GM18502 (cell line): ENCODE measurements at regions not wholly inside any gene's neighbourhood (a gene's known extent, or its start where the extent isn't known, plus 50 kb on each side); places are given as distances from the start of the nearest gene placed in this dataset.
"Not testable (repeated sequence)": the region's sequence is repeated elsewhere in the genome, so short reads cannot be mapped to it uniquely, and the experiment has no call there.

ENCODE experiments used
- ATAC-seq: cut with Tn5 transposase; IDR thresholded peaks from one replicate; pipeline ENCODE4 v1.9.1; 2021; ENCODE audit warnings: mild to moderate bottlenecking; ENCODE audit not compliant: unreplicated experiment, poor library complexity

DNA sequence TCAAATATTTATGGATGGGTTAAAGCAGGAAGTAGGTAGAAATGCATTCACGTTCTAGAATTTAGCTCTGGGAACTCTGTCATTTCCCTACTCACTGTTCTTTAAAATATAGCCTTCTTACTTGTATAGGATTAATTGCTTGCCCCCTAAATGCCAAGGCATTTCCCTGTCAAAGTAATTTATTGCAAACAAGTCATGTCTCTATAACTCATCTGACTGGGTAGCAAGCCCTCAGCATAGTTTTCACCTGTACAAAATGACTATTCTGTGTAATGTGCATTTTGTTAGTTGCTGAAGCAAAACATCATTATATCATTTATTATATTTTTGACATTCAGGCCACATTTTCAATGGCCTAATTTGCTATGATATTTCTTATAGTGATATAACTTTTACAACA lies 1308.2 kb upstream of the EPHA6 start:
- no peak for ATAC-seq

DNA sequence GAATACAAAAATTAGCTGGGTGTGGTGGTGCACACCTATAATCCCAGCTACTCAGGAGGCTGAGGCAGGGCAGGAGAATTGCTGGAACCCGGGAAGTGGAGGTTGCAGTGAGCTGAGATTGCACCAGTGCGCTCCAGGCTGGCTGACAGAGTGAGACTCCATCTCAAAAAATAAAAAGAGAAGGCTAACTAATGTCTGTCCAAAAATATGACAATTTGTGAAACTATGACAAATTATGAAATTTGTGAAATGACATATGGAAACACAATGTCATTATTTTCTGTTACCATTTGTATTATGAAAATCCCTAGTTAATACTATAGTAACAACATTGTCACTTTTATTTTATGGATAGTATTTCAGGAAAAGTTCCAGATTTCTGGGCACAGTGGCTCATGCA lies 1306.3 kb upstream of the EPHA6 start:
- no peak for ATAC-seq

DNA sequence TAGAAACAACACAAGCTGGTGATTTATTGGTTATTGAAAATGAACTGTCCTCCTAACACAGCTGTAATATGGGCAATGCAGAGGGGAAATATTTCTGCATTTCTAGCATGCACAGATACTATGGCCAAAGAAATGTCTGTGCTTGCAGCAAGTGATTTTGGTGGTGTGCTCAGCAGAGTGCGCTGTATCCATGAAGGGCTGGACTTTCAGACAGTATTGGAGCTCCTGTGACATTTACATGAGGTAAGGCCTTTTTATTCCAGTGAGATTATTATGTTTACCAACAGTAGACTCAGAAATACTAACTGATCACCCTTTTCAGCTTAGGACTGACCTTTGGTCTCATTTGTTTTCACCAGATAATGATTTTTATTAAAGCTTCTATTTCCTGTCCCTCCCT lies 1302.6 kb upstream of the EPHA6 start:
- ATAC-seq = no peak

DNA sequence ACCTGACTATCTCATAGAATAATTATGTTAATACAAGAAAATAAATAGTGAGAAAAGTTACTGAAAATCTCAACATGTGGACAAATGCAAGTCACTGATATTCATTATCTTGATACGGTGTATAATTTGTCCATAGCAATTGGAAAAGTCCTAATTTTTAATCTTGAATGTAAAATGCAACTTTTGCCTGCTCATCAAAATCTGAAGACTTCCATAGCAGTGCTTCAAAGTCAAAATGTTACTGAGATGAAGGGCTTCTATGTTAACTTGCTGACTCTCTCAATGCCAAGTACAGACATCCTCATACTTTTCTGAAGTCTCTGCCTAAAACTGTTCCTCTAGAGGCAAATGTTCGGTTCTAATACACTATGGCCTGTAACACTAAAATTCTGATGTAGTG lies 1300.1 kb upstream of the EPHA6 start:
- no peak for ATAC-seq

DNA sequence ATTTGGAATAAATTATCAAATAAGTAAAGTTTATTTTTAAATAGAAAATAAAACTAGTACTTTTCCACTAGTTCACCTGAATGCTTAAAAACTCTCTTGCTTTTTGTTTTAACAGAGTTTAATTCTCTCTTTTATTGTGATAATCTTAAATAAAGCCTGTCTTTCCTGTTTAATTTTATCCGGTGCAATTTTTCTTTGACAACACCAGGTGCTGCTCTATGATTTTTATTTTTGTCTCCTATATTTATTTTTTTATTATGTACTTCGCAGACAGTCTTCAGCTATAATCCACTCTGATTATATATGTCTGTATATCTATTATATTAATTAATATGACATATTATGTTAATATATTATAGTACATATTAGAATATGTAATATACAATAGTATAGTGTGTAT lies 1293.0 kb upstream of the EPHA6 start:
- ATAC-seq = no peak

DNA sequence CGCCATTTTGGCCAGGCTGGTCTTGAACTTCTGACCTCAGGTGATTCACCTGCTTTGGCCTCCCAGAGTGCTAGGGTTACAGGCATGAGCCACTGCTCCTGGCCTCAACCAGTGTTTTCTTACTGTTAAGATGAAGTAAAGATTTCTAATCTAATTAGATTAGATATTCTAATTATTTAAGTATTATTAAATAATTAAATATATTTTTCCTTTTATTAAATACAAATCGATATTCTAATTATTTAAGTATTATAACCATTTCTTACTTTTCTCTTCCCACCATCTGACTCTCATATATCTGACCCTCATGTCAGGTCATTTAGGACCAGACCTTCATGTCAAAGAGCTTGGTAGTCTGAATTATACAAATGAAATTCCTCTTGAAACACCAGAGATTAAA lies 1291.9 kb upstream of the EPHA6 start:
- ATAC-seq = no peak

DNA sequence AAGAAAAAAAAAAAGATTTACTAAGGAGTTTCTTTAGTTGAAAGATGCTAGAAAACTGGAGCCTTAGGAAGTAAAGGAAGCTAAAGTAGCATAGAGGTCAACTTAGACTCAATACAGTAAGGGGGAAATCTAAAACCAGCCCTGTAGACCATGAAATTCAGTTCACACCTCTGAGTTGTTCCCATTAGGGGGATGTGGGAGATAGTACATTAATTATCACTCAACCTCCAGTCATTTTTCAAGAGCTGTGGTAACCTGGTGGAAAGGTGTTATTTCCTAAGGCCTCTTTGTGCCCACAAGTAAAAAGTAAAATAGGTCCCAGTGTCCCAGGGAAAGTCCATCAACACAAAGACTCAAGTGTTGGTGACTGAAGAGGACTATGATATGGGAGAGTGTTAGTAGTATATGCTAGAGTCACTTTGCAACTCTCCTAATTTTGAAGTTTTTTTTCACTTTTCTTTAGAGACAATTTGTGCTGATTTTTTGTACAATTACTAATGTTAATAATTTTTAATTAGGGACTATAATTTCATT lies 1274.4 kb upstream of the EPHA6 start:
- no peak for ATAC-seq

DNA sequence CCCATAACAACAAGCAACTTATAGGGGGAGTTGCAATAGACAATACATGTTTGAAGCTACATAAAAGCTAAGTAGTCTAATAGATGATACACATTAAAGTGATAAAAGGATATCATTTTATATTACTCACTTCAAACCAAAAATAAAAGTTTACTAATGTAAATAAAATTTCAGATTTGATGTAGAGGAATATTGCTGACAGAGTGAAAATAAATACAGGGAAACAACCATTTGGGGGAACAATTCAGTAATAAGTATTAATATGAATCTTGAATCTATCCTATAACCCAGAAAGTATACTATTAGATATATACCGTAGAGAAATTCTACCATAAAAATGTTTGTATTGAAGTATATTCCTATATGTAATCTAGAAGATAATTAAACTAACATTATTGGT lies 1248.9 kb upstream of the EPHA6 start:
- ATAC-seq = no peak

DNA sequence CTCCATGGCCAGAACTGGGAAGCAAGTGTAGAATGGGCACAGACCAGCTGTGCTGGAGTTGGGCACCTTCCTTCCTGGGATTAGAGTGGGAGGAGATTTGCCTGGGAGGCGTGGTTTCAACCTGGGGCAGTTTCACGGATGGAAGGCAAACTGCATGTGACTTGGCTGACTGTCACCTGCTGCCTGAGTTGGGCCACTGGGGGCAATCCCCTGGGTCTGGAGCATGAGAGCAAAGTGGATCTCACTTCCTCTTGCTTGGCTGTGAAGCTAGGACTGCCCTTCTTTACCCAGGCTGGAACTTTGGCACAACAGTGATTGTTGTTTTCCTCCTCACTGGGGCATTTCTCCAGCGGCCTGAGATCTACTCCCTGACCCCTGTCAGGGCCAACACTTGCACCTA lies 1247.0 kb upstream of the EPHA6 start:
- ATAC-seq = no peak

DNA sequence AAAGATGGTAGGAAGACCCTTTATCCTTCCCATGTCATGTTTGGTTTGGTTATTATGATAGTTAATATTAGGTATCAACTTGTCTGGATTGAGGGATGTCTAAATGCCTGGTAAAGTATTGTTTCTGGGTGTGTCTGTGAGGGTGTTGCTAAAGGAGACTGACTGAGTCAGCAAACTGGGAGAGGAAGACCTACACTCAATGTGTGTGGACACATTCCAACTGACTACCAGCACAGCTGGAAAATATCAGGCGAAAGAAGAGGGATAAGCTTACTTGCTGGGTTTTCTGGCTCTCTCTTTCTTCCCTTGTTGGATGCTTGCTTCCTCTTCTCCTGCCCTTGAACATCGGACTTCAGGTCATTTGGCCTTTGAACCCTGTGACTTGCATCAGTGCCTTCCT lies 1227.6 kb upstream of the EPHA6 start:
- ATAC-seq = no peak

DNA sequence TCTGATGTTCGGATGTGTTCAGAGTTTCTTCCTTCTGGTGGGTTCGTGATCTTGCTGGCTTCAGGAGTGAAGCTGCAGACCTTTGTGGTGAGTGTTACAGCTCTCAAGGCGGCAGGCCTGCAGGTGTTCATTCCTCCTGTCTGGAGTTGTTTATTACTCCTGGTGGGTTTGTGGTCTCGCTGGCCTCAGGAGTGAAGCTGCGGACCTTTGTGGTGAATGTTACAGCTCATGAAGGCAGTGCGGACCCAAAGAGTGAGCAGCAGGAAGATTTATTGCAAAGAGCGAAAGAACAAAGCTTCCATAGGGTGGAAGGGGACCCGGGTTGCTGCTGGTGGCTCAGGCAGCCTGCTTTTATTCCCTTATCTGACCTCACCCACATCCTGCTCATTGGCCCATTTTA lies 1226.8 kb upstream of the EPHA6 start:
- not testable (repeated sequence) for ATAC-seq

DNA sequence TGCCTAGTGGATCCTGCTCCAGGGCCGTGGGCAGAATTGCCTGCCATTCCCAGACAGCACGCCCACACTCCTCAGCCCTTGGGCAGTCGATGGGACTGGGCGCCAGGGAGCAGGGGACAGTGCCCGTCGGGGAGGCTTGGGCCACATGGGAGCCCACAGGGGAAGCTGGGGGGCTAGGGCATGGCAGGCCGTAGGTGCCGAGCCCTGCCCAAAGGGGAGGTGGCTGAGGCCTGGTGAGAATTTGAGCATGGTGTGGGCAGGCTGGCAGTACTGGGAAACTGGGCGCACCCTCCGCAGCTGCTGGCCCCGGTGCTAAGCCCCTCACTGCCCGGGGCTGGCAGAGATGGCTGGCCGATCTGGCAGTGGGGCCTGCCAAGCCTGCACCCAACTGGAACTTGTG lies 1225.9 kb upstream of the EPHA6 start:
- ATAC-seq = no peak

DNA sequence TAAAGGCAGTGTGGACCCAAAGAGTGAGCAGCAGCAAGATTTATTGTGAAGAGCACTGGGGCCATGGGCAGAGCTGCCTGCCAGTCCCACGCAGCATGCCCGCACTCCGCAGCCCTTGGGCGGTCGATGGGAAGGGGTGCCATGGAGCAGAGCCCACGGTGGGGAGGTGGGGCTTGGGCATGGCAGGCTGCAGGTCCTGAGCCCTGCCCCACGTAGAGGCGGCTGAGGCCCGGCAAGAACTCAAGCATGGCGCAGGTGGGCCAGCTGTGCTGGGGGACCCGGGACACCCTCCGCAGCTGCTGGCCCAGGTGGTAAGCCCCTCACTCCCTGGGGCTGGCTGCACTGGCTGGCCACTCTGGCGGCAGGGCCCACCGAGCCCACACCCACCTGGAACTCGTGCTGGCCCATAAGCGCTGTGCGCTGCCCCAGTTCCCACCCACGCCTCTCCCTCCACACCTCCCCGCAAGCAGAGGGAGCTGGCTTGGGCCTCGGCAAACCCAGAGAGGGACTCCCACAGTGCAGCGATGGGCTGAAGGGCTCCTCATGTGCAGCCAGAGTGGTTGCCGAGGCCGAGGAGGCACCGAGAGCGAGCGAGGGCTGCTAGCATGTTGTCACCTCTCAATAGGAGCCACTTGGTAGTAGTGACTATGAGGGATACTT lies 1218.8 kb upstream of the EPHA6 start:
- ATAC-seq = no peak

DNA sequence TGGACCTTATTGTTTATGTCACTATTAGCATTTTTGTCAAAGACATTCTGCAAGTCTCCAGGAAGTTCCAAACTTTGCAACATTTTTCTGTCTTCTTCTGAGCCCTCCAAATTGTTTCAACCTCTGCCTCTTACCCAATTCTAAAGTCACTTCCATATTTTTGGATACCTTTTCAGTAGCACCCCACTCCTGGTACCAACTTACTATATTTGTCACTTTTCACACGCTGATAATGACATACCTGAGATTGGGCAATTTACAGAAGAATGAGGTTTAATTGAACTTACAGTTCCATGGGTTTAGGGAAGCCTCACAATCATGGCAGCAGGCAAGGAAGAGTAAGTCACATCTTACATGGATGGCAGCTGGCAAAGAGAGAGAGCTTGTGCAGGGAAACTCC lies 1206.5 kb upstream of the EPHA6 start:
- ATAC-seq = no peak

DNA sequence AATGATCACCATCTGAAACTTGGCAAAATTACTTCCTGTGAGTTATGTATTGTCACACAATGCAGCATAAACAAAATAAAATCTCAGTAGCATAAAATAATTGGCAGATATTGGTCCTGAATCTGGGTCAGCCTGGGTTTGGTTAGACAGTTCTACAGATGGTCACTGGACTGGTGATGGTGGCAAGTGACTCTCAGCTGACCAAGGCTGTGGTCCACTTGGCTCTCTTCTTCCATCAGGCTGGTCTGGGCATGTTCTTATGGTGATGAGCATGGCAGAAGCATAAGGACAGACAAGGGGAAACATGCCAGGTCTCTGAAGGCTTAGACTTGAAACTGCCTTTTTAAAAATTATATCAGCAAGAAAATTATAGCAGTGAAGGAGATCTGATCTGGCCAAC lies 1205.0 kb upstream of the EPHA6 start:
- ATAC-seq = no peak

DNA sequence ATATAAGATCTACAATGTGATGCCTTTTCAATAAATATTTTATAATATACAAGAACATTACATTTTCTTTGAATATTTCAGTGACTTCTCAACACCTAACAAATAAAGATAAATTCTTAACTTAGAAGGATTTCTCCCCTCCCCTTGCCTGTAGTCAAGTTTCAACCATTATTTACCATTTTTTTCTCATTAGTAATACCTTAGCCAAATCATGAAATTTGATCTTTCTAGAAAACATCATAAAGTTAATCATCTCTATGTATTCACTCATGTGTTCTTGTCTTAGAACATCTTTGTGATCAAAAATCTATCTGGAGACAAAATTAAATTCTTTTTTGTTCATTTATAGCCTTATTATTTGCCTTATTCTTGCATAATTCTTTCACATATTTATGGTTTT lies 1201.8 kb upstream of the EPHA6 start:
- ATAC-seq = no peak

DNA sequence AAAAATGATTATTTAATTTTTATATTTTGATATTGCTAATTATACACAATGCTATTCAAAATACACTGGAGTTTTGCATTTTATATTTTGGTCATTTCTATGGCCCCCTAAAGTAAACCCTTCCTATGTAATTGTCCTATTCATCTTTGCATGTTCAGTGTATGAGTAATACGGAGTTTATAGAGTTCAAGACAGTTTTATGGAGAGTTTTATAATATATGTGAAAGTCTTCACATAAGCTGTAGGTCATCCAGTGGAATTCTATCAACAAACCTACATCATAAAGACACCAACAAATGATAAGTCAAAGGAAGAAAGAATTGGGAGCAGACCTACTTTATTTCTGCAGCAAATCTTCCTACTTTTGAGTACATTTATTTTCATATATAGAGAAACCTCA lies 1200.4 kb upstream of the EPHA6 start:
- no peak for ATAC-seq

DNA sequence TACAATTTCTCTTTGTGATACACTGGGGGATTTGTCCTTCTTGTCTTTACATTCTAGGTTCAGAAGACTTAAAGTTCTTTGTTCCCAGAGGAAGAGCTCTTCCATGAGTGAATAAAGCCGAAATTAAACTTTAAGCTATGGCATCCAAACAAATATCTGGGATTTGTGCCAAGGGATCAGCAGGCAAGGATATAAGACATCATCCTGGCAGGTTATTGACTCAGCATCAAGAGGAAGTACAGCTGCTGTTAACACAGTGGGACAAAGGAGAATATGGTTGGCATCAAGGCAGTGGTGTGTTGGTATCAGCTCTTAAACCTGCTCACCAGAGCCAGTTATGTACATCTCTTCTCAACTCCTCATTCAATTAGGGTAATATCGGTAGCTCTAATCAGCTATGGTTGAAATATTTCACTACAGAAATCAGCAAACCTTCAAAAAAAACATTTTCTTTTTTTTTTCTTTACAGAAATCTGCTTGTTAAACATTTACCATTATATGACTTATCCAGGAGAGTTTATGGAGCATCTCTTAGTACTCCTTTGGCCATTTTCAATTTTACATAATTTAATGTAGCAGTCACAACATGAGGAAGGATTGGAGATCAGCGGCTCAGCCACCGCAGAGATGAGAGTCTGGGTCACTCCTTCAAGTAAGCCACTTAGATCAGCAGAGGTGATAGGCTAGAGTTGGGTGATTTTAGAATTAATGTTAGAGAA lies 1198.6 kb upstream of the EPHA6 start:
- ATAC-seq = no peak

DNA sequence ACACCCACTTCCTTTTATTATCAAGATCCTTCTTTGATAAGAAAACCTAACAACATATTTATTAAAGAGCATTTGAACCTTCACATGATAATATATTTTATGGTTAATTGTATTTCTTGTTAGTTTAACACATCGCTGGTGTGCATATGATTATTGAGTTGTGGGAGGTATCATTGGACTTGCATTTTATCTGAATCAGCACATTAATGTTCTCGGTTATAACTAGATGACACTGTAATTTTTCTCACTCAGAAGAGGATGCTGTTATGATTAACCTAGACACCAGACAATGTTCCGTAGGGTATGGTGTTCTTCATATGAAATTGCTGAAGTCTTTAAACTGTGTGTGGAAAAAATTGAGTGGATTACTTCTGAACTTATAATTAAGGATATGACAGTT lies 1188.3 kb upstream of the EPHA6 start:
- ATAC-seq = no peak

DNA sequence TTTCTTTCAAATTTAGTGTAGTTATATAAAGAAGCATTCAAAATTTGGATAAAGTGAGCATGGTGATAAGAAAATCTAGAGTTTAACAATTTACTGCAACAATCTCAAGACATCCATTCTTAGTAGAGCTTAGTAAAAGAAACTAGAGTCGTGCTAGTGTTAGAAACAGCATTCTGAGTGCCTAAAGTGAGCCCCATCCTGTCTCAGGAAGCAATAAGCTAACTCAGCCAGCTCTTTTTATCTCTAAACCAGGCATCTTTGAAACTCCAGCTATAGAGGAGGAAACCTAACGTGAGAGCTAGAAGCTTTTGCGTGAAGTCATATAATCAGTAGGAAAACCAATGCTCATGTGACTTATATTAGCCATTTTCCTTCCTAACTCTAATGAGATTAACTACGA lies 1187.1 kb upstream of the EPHA6 start:
- no peak for ATAC-seq

DNA sequence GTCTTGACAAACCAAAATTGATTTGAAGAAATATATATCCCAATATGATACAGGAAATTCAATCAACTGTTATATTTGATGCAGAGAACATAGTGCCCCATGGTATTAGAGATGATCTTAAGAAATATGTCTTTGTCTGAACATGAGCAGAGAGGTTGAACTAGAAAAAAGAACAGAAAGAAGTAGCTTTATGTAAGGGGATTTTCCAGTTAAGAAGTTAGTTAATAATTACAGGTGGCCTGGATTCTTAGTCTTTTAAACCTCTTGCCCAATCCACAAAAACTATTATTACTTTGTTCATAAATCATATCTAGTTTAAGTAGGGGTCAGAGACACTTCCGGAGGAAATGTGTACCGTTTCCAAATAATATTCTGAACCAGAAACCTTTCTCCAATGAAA lies 1186.7 kb upstream of the EPHA6 start:
- no peak for ATAC-seq

DNA sequence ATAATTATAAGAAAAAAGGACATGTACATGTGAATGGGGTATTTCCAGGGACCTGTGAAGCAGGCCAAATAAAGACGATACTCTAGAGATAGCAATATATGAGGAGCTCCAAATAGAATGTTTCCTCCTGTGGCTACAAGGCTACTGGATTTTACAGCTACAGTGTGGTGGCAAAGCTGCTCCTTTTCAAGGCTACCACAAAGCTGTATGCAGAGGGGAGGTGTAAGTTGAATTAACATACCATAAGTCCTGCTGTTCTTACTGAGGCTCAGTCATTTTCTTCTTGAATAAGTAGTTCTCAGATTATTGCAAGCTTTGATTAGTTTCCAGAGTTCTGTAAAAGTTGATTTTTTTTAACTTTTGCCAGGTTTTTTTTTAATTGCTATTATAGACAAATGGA lies 1184.6 kb upstream of the EPHA6 start:
- no peak for ATAC-seq
